ENCODE measurements at regions not wholly inside any gene's neighbourhood (a gene's known extent, or its start where the extent isn't known, plus 50 kb on each side); places are given as distances from the start of the nearest gene placed in this dataset.

- TF ChIP-seq, protein P1, sequence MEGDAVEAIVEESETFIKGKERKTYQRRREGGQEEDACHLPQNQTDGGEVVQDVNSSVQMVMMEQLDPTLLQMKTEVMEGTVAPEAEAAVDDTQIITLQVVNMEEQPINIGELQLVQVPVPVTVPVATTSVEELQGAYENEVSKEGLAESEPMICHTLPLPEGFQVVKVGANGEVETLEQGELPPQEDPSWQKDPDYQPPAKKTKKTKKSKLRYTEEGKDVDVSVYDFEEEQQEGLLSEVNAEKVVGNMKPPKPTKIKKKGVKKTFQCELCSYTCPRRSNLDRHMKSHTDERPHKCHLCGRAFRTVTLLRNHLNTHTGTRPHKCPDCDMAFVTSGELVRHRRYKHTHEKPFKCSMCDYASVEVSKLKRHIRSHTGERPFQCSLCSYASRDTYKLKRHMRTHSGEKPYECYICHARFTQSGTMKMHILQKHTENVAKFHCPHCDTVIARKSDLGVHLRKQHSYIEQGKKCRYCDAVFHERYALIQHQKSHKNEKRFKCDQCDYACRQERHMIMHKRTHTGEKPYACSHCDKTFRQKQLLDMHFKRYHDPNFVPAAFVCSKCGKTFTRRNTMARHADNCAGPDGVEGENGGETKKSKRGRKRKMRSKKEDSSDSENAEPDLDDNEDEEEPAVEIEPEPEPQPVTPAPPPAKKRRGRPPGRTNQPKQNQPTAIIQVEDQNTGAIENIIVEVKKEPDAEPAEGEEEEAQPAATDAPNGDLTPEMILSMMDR (conservative IDR thresholded peaks at IDR 0.05; ENCODE audit: low read depth, low read length): no peak
- no peak overlapping the region for H3K4me3 ChIP-seq (ENCODE audit: low read depth, low read length)
- DNase-seq (ENCODE audit: low read depth): no peak
These were observed 236.0 kb upstream of the TENT5A start for GRCh38 chr6:81988446-81988845.

DNA sequence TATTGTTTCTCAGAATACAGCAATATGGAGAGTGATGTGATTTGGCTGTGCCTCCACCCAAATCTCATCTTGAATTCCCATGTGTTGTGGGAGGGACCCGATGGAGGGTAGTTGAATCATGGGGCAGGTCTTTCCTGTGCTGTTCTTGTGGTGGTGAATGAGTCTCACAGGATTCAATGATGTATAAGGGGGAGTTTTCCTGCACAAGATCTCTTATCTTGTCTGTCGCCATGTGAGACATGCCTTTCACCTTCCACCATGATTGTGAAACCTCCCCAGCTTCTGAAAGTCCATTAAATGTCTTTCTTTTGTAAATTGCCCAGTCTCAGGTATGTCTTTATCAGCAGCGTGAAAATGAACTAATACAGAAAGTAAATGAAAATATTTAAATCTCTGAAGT, 234.8 kb upstream of the TENT5A start:
- DNase-seq (ENCODE audit: low read depth): no peak
- TF ChIP-seq, protein P1 (conservative IDR thresholded peaks at IDR 0.05; ENCODE audit: low read depth, low read length): no peak
- no peak overlapping the region for H3K4me3 ChIP-seq (ENCODE audit: low read depth, low read length)

- TF ChIP-seq, protein P1 (conservative IDR thresholded peaks at IDR 0.05; ENCODE audit: low read depth, low read length): no peak
- peak; percentile 42 for DNase-seq (ENCODE audit: low read depth)
- H3K4me3 ChIP-seq (ENCODE audit: low read depth, low read length): no peak overlapping the region
These were observed 232.7 kb upstream of the TENT5A start for GRCh38 chr6:81985191-81985590.

- H3K4me3 ChIP-seq (ENCODE audit: low read depth, low read length): no peak overlapping the region
- TF ChIP-seq, protein P1 (conservative IDR thresholded peaks at IDR 0.05; ENCODE audit: low read depth, low read length): no peak
- no peak for DNase-seq (ENCODE audit: low read depth)
These were observed 232.1 kb upstream of the TENT5A start for GRCh38 chr6:81984599-81984998.

GRCh38 chr6:81981812-81982211, 229.3 kb upstream of the TENT5A start:
- H3K4me3 ChIP-seq (ENCODE audit: low read depth, low read length): no peak overlapping the region
- peak; percentile 81 for DNase-seq (ENCODE audit: low read depth)
- TF ChIP-seq, protein P1 (conservative IDR thresholded peaks at IDR 0.05; ENCODE audit: low read depth, low read length): no peak

- no peak overlapping the region for H3K4me3 ChIP-seq (ENCODE audit: low read depth, low read length)
- TF ChIP-seq, protein P1 (conservative IDR thresholded peaks at IDR 0.05; ENCODE audit: low read depth, low read length): no peak
- DNase-seq (ENCODE audit: low read depth): no peak
These were observed 227.3 kb upstream of the TENT5A start for GRCh38 chr6:81979767-81980166.

DNA sequence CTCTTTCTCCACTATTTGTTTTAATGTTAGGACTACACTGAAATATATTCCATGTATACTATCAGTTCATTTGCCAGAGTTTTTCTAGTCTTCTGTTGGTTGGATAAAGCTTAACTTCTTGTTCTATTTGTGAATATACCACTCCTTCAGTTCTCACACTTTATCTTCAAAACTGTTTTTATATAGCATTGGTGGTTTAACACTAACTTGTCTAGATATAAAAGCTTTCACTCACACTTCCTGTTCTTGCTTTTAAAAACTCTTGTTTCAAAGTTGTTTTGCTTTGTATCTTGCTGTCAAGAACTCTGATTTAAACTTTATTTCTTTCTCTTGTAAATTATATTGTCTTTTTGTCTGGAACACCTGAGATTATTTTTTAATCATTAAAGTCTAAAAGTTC, 226.8 kb upstream of the TENT5A start:
- TF ChIP-seq, protein P1 (conservative IDR thresholded peaks at IDR 0.05; ENCODE audit: low read depth, low read length): no peak
- no peak for DNase-seq (ENCODE audit: low read depth)
- H3K4me3 ChIP-seq (ENCODE audit: low read depth, low read length): no peak overlapping the region
